Adrenal gland (tissue), 5 donors: ENCODE measurements at regions not wholly inside any gene's neighbourhood (a gene's known extent, or its start where the extent isn't known, plus 50 kb on each side); places are given as distances from the start of the nearest gene placed in this dataset.

Source experiments
- CTCF ChIP-seq, 6 experiments: fragments of 450-650 bp in 4 of 6; fragments of 200-600 bp in 2 of 6; sonication (generic) in 1 of 6; IDR thresholded peaks; 1 replicate in 5 of 6; 2 replicates in 1 of 6; pipeline versions ENCODE4 v1.5.1 to v1.8.0; 2016 to 2021; ENCODE audit warnings: antibody characterized with exemption in 6 of 6, mild to moderate bottlenecking in 2 of 6, moderate library complexity in 1 of 6
- POLR2A ChIP-seq, 2 donors: fragments of 450-650 bp; IDR thresholded peaks; one replicate each; pipeline ENCODE4 v1.6.1; 2017; ENCODE audit warnings: antibody characterized with exemption in 2 of 2, mild to moderate bottlenecking in 2 of 2, moderate library complexity in 1 of 2
- donor health status: DM: no; HTN: no; CAD: no.

GRCh38 chr3:83934192-83935021 is 1024.4 kb upstream of the CADM2 start:
- no peak for TF ChIP-seq CTCF (IDR thresholded peaks at IDR 0.05)
- no peak for TF ChIP-seq POLR2A (IDR thresholded peaks at IDR 0.05)
